Natural killer cell (primary cell): ENCODE measurements at regions not wholly inside any gene's neighbourhood (a gene's known extent, or its start where the extent isn't known, plus 50 kb on each side); places are given as distances from the start of the nearest gene placed in this dataset.

ENCODE experiments used
- ATAC-seq, 3 donors: fragments of 150-1000 bp in 2 of 3; fragments of 200-7000 bp in 1 of 3; cut with Tn5 transposase; 1 replicate in 1 of 3; 2 replicates in 2 of 3; pipeline ENCODE4 v1.10.0; 2021; ENCODE audit warnings: mild to moderate bottlenecking in 2 of 3, moderate library complexity in 2 of 3
- DNase-seq, 2 donors: peaks; one replicate each; pipeline versions ENCODE4 v3.0.0 to v3.0.0-alpha.2; 2013 to 2021; ENCODE audit warnings: mixed read lengths in 1 of 2
- H3K27ac ChIP-seq: one replicate; pipeline ENCODE4 v1.5.1; 2013; ENCODE audit warnings: mild to moderate bottlenecking, low read length
- H3K27me3 ChIP-seq: one replicate; pipeline ENCODE4 v1.6.1; 2013; ENCODE audit warnings: low read length; ENCODE audit not compliant: control insufficient read depth, insufficient read depth
- H3K36me3 ChIP-seq: one replicate; pipeline ENCODE4 v1.6.1; 2013; ENCODE audit warnings: low read length; ENCODE audit not compliant: control insufficient read depth, insufficient read depth
- H3K4me1 ChIP-seq: one replicate; pipeline ENCODE4 v1.6.1; 2013; ENCODE audit warnings: low read length; ENCODE audit not compliant: control insufficient read depth, insufficient read depth
- H3K4me3 ChIP-seq: one replicate; pipeline ENCODE4 v1.5.1; 2013; ENCODE audit warnings: low read length
- H3K9me3 ChIP-seq: one replicate; pipeline ENCODE4 v1.6.1; 2013; ENCODE audit warnings: low read length; ENCODE audit not compliant: control insufficient read depth, insufficient read depth
- H3K27ac Mint-ChIP-seq, 2 donors: one replicate each; pipeline ENCODE4 v1.8.0; 2022; ENCODE audit warnings: mild to moderate bottlenecking in 2 of 2, mixed read lengths in 2 of 2, moderate library complexity in 1 of 2
- H3K27me3 Mint-ChIP-seq, 2 donors: one replicate each; pipeline ENCODE4 v1.8.0; 2022; ENCODE audit warnings: low read depth in 2 of 2, mixed read lengths in 2 of 2
- H3K36me3 Mint-ChIP-seq: one replicate; pipeline ENCODE4 v1.8.0; 2022; ENCODE audit warnings: mixed read lengths
- H3K4me1 Mint-ChIP-seq, 2 donors: one replicate each; pipeline ENCODE4 v1.8.0; 2022; ENCODE audit warnings: mixed read lengths in 2 of 2
- H3K4me3 Mint-ChIP-seq: one replicate; pipeline ENCODE4 v1.8.0; 2022; ENCODE audit warnings: mild to moderate bottlenecking, moderate library complexity, mixed read lengths
- H3K9me3 Mint-ChIP-seq, 2 donors: one replicate each; pipeline ENCODE4 v1.8.0; 2022; ENCODE audit warnings: mixed read lengths in 2 of 2
- WGBS: methylation state at CpG from one replicate; pipeline ENCODE4 v1.1.7; 2013; ENCODE audit warnings: missing lambda C conversion rate; ENCODE audit not compliant: insufficient coverage; 5-methylcytosine and 5-hydroxymethylcytosine counted together
- intact Hi-C: fragments of 100-400 bp; cut with micrococcal nuclease; formaldehyde crosslinking; loops from one replicate; pipeline ENCODE4 v1.14.2; 2022
- TF ChIP-seq, protein P1 (sequence below): fragments of 200-600 bp; IDR thresholded peaks from one replicate; pipeline ENCODE4 v1.8.0; 2022; ENCODE audit warnings: antibody characterized with exemption

GRCh38 chr16:74073456-74073855 lies 223.2 kb upstream of the PSMD7 start:
- H3K27me3 Mint-ChIP-seq: no peaks in the 10 kb centered on the region
- peaks cover 3 to 10% of the 10 kb centered on the region in 2 donors for H3K9me3 Mint-ChIP-seq
- Histone ChIP-seq H3K4me3 (no peak overlapping the region), H3K36me3 (no peaks in the 10 kb centered on the region), H3K4me1 (no peaks in the 10 kb centered on the region), H3K9me3 (no peaks in the 10 kb centered on the region), H3K27me3 (no peaks in the 10 kb centered on the region), H3K27ac (no peak overlapping the region)
- H3K4me1 Mint-ChIP-seq: no peaks in the 10 kb centered on the region
- H3K4me3 Mint-ChIP-seq: no peak overlapping the region
- TF ChIP-seq, protein P1, sequence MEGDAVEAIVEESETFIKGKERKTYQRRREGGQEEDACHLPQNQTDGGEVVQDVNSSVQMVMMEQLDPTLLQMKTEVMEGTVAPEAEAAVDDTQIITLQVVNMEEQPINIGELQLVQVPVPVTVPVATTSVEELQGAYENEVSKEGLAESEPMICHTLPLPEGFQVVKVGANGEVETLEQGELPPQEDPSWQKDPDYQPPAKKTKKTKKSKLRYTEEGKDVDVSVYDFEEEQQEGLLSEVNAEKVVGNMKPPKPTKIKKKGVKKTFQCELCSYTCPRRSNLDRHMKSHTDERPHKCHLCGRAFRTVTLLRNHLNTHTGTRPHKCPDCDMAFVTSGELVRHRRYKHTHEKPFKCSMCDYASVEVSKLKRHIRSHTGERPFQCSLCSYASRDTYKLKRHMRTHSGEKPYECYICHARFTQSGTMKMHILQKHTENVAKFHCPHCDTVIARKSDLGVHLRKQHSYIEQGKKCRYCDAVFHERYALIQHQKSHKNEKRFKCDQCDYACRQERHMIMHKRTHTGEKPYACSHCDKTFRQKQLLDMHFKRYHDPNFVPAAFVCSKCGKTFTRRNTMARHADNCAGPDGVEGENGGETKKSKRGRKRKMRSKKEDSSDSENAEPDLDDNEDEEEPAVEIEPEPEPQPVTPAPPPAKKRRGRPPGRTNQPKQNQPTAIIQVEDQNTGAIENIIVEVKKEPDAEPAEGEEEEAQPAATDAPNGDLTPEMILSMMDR: no peak
- intact Hi-C loops: no loop called here
- ATAC-seq: no peak
- no peak overlapping the region for H3K27ac Mint-ChIP-seq
- H3K36me3 Mint-ChIP-seq: no peaks in the 10 kb centered on the region
- WGBS: 94% methylated on average over 3 of the region's 3 CpGs
- no peak for DNase-seq

- Mint-ChIP-seq H3K4me3 (no peak overlapping the region), H3K27me3 (no peaks in the 10 kb centered on the region), H3K4me1 (no peaks in the 10 kb centered on the region), H3K9me3 (peaks cover 3 to 10% of the 10 kb centered on the region in 2 donors), H3K27ac (no peak overlapping the region), H3K36me3 (no peaks in the 10 kb centered on the region)
- Histone ChIP-seq H3K4me3 (no peak overlapping the region), H3K9me3 (no peaks in the 10 kb centered on the region), H3K4me1 (no peaks in the 10 kb centered on the region), H3K27me3 (no peaks in the 10 kb centered on the region), H3K36me3 (no peaks in the 10 kb centered on the region), H3K27ac (no peak overlapping the region)
- intact Hi-C loops: no loop called here
- DNase-seq: no peak
- ATAC-seq: no peak
- TF ChIP-seq, protein P1: no peak
- 85% methylated on average over 6 of the region's 8 CpGs for WGBS
Observed at GRCh38 chr16:74071996-74072535, 224.5 kb upstream of the PSMD7 start.

- no peak overlapping the region for H3K27ac Mint-ChIP-seq
- Histone ChIP-seq H3K9me3 (no peaks in the 10 kb centered on the region), H3K4me3 (no peak overlapping the region), H3K4me1 (no peaks in the 10 kb centered on the region), H3K27ac (no peak overlapping the region), H3K36me3 (no peaks in the 10 kb centered on the region), H3K27me3 (no peaks in the 10 kb centered on the region)
- intact Hi-C loops: no loop called here
- peaks cover 0 to 5% of the 10 kb centered on the region in 2 donors for H3K9me3 Mint-ChIP-seq
- no peak overlapping the region for H3K4me3 Mint-ChIP-seq
- H3K36me3 Mint-ChIP-seq: no peaks in the 10 kb centered on the region
- WGBS: 56% methylated on average over 10 of the region's 10 CpGs
- H3K4me1 Mint-ChIP-seq: no peaks in the 10 kb centered on the region
- no peaks in the 10 kb centered on the region for H3K27me3 Mint-ChIP-seq
- TF ChIP-seq, protein P1: no peak
- DNase-seq (no peak), ATAC-seq (no peak)
Observed at GRCh38 chr16:74070237-74070636, 226.4 kb upstream of the PSMD7 start.

DNA sequence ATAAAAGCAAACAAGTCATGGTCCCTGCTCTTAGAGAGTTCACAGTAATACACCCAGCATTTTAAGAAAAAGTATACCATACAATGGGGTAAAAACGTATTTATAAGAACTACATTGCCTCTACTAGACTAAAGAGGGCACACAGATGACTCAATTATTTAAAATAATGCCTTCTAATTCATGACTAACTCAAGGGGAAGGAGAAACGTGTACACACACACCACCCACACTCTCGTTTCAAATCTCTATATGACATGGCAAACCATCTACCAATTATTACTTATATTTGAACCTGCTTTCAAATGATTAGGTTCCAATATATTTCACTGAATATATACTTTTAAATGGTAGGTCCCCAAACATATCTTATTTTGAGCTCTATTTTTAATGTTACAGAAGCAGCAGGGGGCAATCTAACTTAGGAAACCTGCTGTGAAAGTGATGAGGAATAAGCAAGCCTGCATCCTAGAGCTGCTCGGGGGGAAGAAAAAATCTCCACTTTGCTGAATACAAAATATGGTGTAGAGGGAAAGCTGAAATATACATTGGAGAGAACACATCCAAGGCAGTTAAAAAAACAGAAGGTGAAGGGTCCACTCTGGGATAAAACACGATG lies 232.4 kb upstream of the PSMD7 start:
- Mint-ChIP-seq H3K4me1 (no peaks in the 10 kb centered on the region), H3K27me3 (peaks cover 0 to 7% of the 10 kb centered on the region in 2 donors), H3K9me3 (peaks cover 0 to 2% of the 10 kb centered on the region in 2 donors), H3K4me3 (no peak overlapping the region), H3K36me3 (no peaks in the 10 kb centered on the region), H3K27ac (no peak overlapping the region)
- TF ChIP-seq, protein P1: no peak
- Histone ChIP-seq H3K36me3 (no peaks in the 10 kb centered on the region), H3K27me3 (no peaks in the 10 kb centered on the region), H3K4me3 (no peak overlapping the region), H3K4me1 (no peaks in the 10 kb centered on the region), H3K27ac (no peak overlapping the region), H3K9me3 (no peaks in the 10 kb centered on the region)
- DNase-seq (no peak), ATAC-seq (no peak)
- WGBS: 52% methylated on average over 3 of the region's 5 CpGs
- intact Hi-C loops: no loop called here
